ENCODE measurements at regions not wholly inside any gene's neighbourhood (a gene's known extent, or its start where the extent isn't known, plus 50 kb on each side); places are given as distances from the start of the nearest gene placed in this dataset.

- TF ChIP-seq CTCF (conservative IDR thresholded peaks at IDR 0.05; ENCODE audit: low read depth in 2 of 2) (no peak), ZNF114 (CRISPR knock-in tag; IDR thresholded peaks at IDR 0.05) (no peak), JUNB (IDR thresholded peaks at IDR 0.05; ENCODE audit: unreplicated experiment) (no peak), POLR2AphosphoS5 (IDR thresholded peaks at IDR 0.05; ENCODE audit: low read depth) (no peak), EZH2 (IDR thresholded peaks at IDR 0.05; ENCODE audit: low read depth, unreplicated experiment) (no peak), EZH2phosphoT487 (IDR thresholded peaks at IDR 0.05; ENCODE audit: unreplicated experiment) (no peak), REST (IDR thresholded peaks at IDR 0.05; ENCODE audit: unreplicated experiment) (no peak), STAT1 (IDR thresholded peaks at IDR 0.05; ENCODE audit: unreplicated experiment) (no peak), NANOG (IDR thresholded peaks at IDR 0.05; ENCODE audit: borderline replicate concordance) (no peak), CREB1 (CRISPR knock-in tag; IDR thresholded peaks at IDR 0.05; ENCODE audit: low read depth) (no peak), ZNF462 (CRISPR knock-in tag; IDR thresholded peaks at IDR 0.05) (no peak), ZNF331 (CRISPR knock-in tag; IDR thresholded peaks at IDR 0.05; ENCODE audit: low read depth) (no peak)
Measured at GRCh38 chr20:43244647-43245046, 54.9 kb upstream of the PTPRT start.

All from GM23338 (cell line).